NT2/D1 (cell line): ENCODE measurements at regions not wholly inside any gene's neighbourhood (a gene's known extent, or its start where the extent isn't known, plus 50 kb on each side); places are given as distances from the start of the nearest gene placed in this dataset.

Experiments
- YY1 ChIP-seq: IDR thresholded peaks from 2 replicates; pipeline ENCODE4 v1.6.1; 2011; ENCODE audit not compliant: insufficient read length, insufficient read depth
- ZNF274 ChIP-seq: IDR thresholded peaks from 2 replicates; pipeline ENCODE4 v1.6.1; 2011; ENCODE audit warnings: mild to moderate bottlenecking, low read depth, low read length

- no peak for TF ChIP-seq ZNF274
- TF ChIP-seq YY1, result no peak
These were observed 173.6 kb downstream of the TFAP2B start for GRCh38 chr6:50992232-50992631.
